Loucy (cell line): ENCODE measurements at regions not wholly inside any gene's neighbourhood (a gene's known extent, or its start where the extent isn't known, plus 50 kb on each side); places are given as distances from the start of the nearest gene placed in this dataset.

Experiments used
- H2AFZ ChIP-seq: fragments of 200-600 bp; sonication (generic); 2 replicates; pipeline ENCODE4 v1.6.0; 2016; ENCODE audit warnings: antibody characterized with exemption, mild to moderate bottlenecking, low read length, moderate library complexity
- H3F3A ChIP-seq: fragments of 200-600 bp; 2 replicates; pipeline ENCODE4 v1.6.0; 2016; ENCODE audit warnings: antibody characterized with exemption, low read depth, mild to moderate bottlenecking
- H3K27me3 ChIP-seq: fragments of 200-600 bp; sonication (generic); 2 replicates; pipeline ENCODE4 v1.6.1; 2014; ENCODE audit warnings: low read length, mild to moderate bottlenecking; ENCODE audit not compliant: insufficient read depth, poor library complexity, severe bottlenecking
- H3K36me3 ChIP-seq: fragments of 200-600 bp; sonication (generic); 2 replicates; pipeline ENCODE4 v1.6.1; 2016; ENCODE audit warnings: low read length; ENCODE audit not compliant: insufficient read depth
- H3K4me1 ChIP-seq: fragments of 200-600 bp; sonication (generic); 2 replicates; pipeline ENCODE4 v1.5.1; 2014; ENCODE audit warnings: low read length, mild to moderate bottlenecking; ENCODE audit not compliant: insufficient read depth, poor library complexity, severe bottlenecking
- H3K4me2 ChIP-seq: fragments of 200-600 bp; sonication (generic); 2 replicates; pipeline ENCODE4 v1.6.0; 2014; ENCODE audit warnings: antibody characterized with exemption, low read length, low read depth, mild to moderate bottlenecking; ENCODE audit not compliant: poor library complexity, severe bottlenecking
- H3K4me3 ChIP-seq: fragments of 200-600 bp; sonication (generic); 2 replicates; pipeline ENCODE4 v1.5.1; 2014; ENCODE audit warnings: low read length, mild to moderate bottlenecking, mixed read lengths; ENCODE audit not compliant: poor library complexity, severe bottlenecking
- H3K79me2 ChIP-seq: fragments of 200-600 bp; sonication (generic); 2 replicates; pipeline ENCODE4 v1.6.1; 2014; ENCODE audit warnings: low read length; ENCODE audit not compliant: insufficient read depth
- H3K9ac ChIP-seq: fragments of 200-600 bp; sonication (generic); 2 replicates; pipeline ENCODE4 v1.6.0; 2014; ENCODE audit warnings: mild to moderate bottlenecking, low read depth, low read length, moderate library complexity; ENCODE audit not compliant: poor library complexity, severe bottlenecking
- H3K9me2 ChIP-seq: fragments of 200-600 bp; sonication (generic); replicated peaks from 2 replicates; pipeline ENCODE4 v1.6.1; 2016; ENCODE audit warnings: low read depth, low read length, mixed read lengths
- H3K9me3 ChIP-seq: fragments of 200-600 bp; sonication (generic); 2 replicates; pipeline ENCODE4 v1.6.1; 2014; ENCODE audit warnings: mild to moderate bottlenecking, antibody characterized with exemption, low read length, low read depth; ENCODE audit not compliant: insufficient read depth
- H4K20me1 ChIP-seq: fragments of 200-600 bp; sonication (generic); 2 replicates; pipeline ENCODE4 v1.6.0; 2014; ENCODE audit warnings: antibody characterized with exemption, low read length, mild to moderate bottlenecking; ENCODE audit not compliant: insufficient read depth, poor library complexity, severe bottlenecking
- CTCF ChIP-seq: fragments of 200-600 bp; sonication (generic); conservative IDR thresholded peaks from 2 replicates; pipeline ENCODE4 v1.5.1; 2014; ENCODE audit warnings: mild to moderate bottlenecking, antibody characterized with exemption, low read length
- EZH2phosphoT487 ChIP-seq: fragments of 200-600 bp; IDR thresholded peaks from 2 replicates; pipeline ENCODE4 v1.6.1; 2018; ENCODE audit warnings: antibody characterized with exemption, mild to moderate bottlenecking, moderate library complexity, borderline replicate concordance

GRCh38 chr13:74796157-74796556, 662.0 kb upstream of the KLF12 start:
- TF ChIP-seq CTCF = no peak
- TF ChIP-seq EZH2phosphoT487 = no peak
- no peaks in the 10 kb centered on the region for H3K36me3 ChIP-seq
- no peaks in the 10 kb centered on the region for H3K27me3 ChIP-seq
- no peak overlapping the region for H2AFZ ChIP-seq
- H3K9me2 ChIP-seq = no peaks in the 10 kb centered on the region
- no peaks in the 10 kb centered on the region for H3K79me2 ChIP-seq
- no peak overlapping the region for H3K4me3 ChIP-seq
- H4K20me1 ChIP-seq = no peaks in the 10 kb centered on the region
- no peaks in the 10 kb centered on the region for H3K4me1 ChIP-seq
- no peak overlapping the region for H3K9ac ChIP-seq
- no peak overlapping the region for H3K4me2 ChIP-seq
- H3K9me3 ChIP-seq = no peaks in the 10 kb centered on the region
- H3F3A ChIP-seq = no peaks in the 10 kb centered on the region

GRCh38 chr13:74795526-74795925, 661.3 kb upstream of the KLF12 start:
- H3K9me2 ChIP-seq = no peaks in the 10 kb centered on the region
- no peaks in the 10 kb centered on the region for H3K27me3 ChIP-seq
- H3K9ac ChIP-seq = no peak overlapping the region
- H3K4me2 ChIP-seq = no peak overlapping the region
- no peak for TF ChIP-seq CTCF
- no peaks in the 10 kb centered on the region for H3K79me2 ChIP-seq
- H2AFZ ChIP-seq = no peak overlapping the region
- no peaks in the 10 kb centered on the region for H3K9me3 ChIP-seq
- H3K4me1 ChIP-seq = no peaks in the 10 kb centered on the region
- no peaks in the 10 kb centered on the region for H4K20me1 ChIP-seq
- no peak overlapping the region for H3K4me3 ChIP-seq
- H3K36me3 ChIP-seq = no peaks in the 10 kb centered on the region
- no peaks in the 10 kb centered on the region for H3F3A ChIP-seq

DNA sequence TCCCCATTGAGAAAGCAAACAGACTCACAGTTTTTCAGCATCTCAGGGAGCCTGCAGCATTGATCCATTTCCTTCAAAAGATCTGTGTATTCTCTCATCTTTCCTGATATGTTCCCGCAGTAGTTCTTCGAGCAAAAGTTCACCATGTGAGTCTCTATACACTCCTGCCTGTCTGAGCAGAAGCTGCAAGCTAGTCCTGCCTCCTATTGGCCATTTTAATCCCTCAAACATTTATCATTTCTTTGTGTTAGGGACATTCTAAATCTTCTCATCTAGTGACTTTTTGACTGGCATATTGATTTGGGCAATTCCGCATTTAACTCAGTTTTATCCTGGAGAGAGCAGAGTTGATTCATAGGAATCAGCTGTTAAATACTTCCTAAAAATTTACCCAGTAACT, 660.4 kb upstream of the KLF12 start:
- no peak overlapping the region for H3K4me3 ChIP-seq
- no peaks in the 10 kb centered on the region for H3K27me3 ChIP-seq
- no peak overlapping the region for H3K4me2 ChIP-seq

More for the DNA sequence above, 660.4 kb upstream of the KLF12 start:
- H3K9me2 ChIP-seq = no peaks in the 10 kb centered on the region
- TF ChIP-seq EZH2phosphoT487 (no peak), CTCF (no peak)
- H3K36me3 ChIP-seq = no peaks in the 10 kb centered on the region
- no peak overlapping the region for H2AFZ ChIP-seq
- H3K9me3 ChIP-seq = no peaks in the 10 kb centered on the region
- H3F3A ChIP-seq = no peaks in the 10 kb centered on the region
- H4K20me1 ChIP-seq = no peaks in the 10 kb centered on the region
- H3K4me1 ChIP-seq = no peaks in the 10 kb centered on the region
- no peak overlapping the region for H3K9ac ChIP-seq
- H3K79me2 ChIP-seq = no peaks in the 10 kb centered on the region
